H1 (cell line): ENCODE measurements at regions not wholly inside any gene's neighbourhood (a gene's known extent, or its start where the extent isn't known, plus 50 kb on each side); places are given as distances from the start of the nearest gene placed in this dataset.

Experiments used
- EZH2 ChIP-seq: fragments of 200-600 bp; sonication (generic); IDR thresholded peaks from 2 replicates; pipeline ENCODE4 v1.7.1; 2012; ENCODE audit warnings: low read depth, mild to moderate bottlenecking, moderate library complexity, low read length, inconsistent platforms; ENCODE audit not compliant: severe bottlenecking
- KDM4A ChIP-seq: IDR thresholded peaks from one replicate; pipeline ENCODE4 v1.7.1; 2012; ENCODE audit warnings: low read depth, mild to moderate bottlenecking, moderate library complexity, low read length, inconsistent platforms; ENCODE audit not compliant: severe bottlenecking
- POLR2AphosphoS5 ChIP-seq: IDR thresholded peaks from 2 replicates; pipeline ENCODE4 v1.6.1; 2011; ENCODE audit warnings: low read depth, low read length
- SAP30 ChIP-seq: fragments of 300-600 bp; sonication (generic); IDR thresholded peaks from 2 replicates; pipeline ENCODE4 v1.7.1; 2012; ENCODE audit warnings: low read length, moderate library complexity, mild to moderate bottlenecking, inconsistent platforms; ENCODE audit not compliant: insufficient read depth, insufficient replicate concordance
- TF ChIP-seq, protein P1 (sequence below): fragments of 300-600 bp; sonication (generic); IDR thresholded peaks from 2 replicates; pipeline ENCODE4 v1.7.1; 2012; ENCODE audit warnings: low read length, moderate library complexity, mild to moderate bottlenecking, inconsistent platforms; ENCODE audit not compliant: insufficient replicate concordance
- TF ChIP-seq, protein P2 (sequence below): IDR thresholded peaks from 2 replicates; pipeline ENCODE4 v1.6.1; 2012; ENCODE audit warnings: inconsistent platforms

DNA sequence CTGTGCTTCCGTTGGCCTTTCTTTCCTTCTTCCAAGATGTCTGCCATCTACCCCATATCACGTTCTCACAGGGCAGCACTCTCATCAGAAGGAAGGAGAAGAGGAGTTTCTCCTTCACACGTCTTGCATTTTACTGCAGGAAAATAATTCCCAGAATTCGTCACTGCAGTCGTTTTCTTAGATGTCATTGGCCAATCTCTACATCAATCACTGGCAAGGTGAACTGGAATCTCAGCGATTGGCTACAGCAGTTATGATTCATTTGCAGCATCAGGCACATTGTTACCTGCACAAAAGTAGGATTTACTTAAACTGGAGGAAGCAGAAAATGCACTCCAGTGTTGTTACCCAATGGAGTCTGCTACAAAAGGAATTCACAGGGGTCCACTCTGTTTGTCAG is 277.2 kb upstream of the RBFOX1 start (continued):
- no peak for TF ChIP-seq EZH2
- TF ChIP-seq, protein P1, sequence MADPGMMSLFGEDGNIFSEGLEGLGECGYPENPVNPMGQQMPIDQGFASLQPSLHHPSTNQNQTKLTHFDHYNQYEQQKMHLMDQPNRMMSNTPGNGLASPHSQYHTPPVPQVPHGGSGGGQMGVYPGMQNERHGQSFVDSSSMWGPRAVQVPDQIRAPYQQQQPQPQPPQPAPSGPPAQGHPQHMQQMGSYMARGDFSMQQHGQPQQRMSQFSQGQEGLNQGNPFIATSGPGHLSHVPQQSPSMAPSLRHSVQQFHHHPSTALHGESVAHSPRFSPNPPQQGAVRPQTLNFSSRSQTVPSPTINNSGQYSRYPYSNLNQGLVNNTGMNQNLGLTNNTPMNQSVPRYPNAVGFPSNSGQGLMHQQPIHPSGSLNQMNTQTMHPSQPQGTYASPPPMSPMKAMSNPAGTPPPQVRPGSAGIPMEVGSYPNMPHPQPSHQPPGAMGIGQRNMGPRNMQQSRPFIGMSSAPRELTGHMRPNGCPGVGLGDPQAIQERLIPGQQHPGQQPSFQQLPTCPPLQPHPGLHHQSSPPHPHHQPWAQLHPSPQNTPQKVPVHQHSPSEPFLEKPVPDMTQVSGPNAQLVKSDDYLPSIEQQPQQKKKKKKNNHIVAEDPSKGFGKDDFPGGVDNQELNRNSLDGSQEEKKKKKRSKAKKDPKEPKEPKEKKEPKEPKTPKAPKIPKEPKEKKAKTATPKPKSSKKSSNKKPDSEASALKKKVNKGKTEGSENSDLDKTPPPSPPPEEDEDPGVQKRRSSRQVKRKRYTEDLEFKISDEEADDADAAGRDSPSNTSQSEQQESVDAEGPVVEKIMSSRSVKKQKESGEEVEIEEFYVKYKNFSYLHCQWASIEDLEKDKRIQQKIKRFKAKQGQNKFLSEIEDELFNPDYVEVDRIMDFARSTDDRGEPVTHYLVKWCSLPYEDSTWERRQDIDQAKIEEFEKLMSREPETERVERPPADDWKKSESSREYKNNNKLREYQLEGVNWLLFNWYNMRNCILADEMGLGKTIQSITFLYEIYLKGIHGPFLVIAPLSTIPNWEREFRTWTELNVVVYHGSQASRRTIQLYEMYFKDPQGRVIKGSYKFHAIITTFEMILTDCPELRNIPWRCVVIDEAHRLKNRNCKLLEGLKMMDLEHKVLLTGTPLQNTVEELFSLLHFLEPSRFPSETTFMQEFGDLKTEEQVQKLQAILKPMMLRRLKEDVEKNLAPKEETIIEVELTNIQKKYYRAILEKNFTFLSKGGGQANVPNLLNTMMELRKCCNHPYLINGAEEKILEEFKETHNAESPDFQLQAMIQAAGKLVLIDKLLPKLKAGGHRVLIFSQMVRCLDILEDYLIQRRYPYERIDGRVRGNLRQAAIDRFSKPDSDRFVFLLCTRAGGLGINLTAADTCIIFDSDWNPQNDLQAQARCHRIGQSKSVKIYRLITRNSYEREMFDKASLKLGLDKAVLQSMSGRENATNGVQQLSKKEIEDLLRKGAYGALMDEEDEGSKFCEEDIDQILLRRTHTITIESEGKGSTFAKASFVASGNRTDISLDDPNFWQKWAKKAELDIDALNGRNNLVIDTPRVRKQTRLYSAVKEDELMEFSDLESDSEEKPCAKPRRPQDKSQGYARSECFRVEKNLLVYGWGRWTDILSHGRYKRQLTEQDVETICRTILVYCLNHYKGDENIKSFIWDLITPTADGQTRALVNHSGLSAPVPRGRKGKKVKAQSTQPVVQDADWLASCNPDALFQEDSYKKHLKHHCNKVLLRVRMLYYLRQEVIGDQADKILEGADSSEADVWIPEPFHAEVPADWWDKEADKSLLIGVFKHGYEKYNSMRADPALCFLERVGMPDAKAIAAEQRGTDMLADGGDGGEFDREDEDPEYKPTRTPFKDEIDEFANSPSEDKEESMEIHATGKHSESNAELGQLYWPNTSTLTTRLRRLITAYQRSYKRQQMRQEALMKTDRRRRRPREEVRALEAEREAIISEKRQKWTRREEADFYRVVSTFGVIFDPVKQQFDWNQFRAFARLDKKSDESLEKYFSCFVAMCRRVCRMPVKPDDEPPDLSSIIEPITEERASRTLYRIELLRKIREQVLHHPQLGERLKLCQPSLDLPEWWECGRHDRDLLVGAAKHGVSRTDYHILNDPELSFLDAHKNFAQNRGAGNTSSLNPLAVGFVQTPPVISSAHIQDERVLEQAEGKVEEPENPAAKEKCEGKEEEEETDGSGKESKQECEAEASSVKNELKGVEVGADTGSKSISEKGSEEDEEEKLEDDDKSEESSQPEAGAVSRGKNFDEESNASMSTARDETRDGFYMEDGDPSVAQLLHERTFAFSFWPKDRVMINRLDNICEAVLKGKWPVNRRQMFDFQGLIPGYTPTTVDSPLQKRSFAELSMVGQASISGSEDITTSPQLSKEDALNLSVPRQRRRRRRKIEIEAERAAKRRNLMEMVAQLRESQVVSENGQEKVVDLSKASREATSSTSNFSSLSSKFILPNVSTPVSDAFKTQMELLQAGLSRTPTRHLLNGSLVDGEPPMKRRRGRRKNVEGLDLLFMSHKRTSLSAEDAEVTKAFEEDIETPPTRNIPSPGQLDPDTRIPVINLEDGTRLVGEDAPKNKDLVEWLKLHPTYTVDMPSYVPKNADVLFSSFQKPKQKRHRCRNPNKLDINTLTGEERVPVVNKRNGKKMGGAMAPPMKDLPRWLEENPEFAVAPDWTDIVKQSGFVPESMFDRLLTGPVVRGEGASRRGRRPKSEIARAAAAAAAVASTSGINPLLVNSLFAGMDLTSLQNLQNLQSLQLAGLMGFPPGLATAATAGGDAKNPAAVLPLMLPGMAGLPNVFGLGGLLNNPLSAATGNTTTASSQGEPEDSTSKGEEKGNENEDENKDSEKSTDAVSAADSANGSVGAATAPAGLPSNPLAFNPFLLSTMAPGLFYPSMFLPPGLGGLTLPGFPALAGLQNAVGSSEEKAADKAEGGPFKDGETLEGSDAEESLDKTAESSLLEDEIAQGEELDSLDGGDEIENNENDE = no peak
- no peak for TF ChIP-seq KDM4A
- no peak for TF ChIP-seq POLR2AphosphoS5
- no peak for TF ChIP-seq SAP30
- TF ChIP-seq, protein P2, sequence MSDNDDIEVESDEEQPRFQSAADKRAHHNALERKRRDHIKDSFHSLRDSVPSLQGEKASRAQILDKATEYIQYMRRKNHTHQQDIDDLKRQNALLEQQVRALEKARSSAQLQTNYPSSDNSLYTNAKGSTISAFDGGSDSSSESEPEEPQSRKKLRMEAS = no peak
